Progenitor cell of endocrine pancreas (in vitro differentiated cells): ENCODE measurements at regions not wholly inside any gene's neighbourhood (a gene's known extent, or its start where the extent isn't known, plus 50 kb on each side); places are given as distances from the start of the nearest gene placed in this dataset.
"Not testable (repeated sequence)": the region's sequence is repeated elsewhere in the genome, so short reads cannot be mapped to it uniquely, and the experiment has no call there.

ENCODE experiments used
- DNase-seq: peaks from one replicate; pipeline ENCODE4 v3.0.0; 2021; ENCODE audit warnings: low spot score; ENCODE audit not compliant: unreplicated experiment
- H3K27ac Mint-ChIP-seq: 2 replicates; pipeline ENCODE4 v1.8.0; 2021; ENCODE audit warnings: mild to moderate bottlenecking, moderate library complexity, mixed read lengths
- H3K27me3 Mint-ChIP-seq: 2 replicates; pipeline ENCODE4 v1.8.0; 2021; ENCODE audit warnings: mixed read lengths
- H3K36me3 Mint-ChIP-seq: 2 replicates; pipeline ENCODE4 v1.8.0; 2022; ENCODE audit warnings: mixed read lengths; ENCODE audit not compliant: insufficient read depth
- H3K4me1 Mint-ChIP-seq: 2 replicates; pipeline ENCODE4 v1.8.0; 2021; ENCODE audit warnings: low read depth, mixed read lengths
- H3K4me3 Mint-ChIP-seq: 2 replicates; pipeline ENCODE4 v1.8.0; 2021; ENCODE audit warnings: low read depth, mild to moderate bottlenecking, moderate library complexity, mixed read lengths
- H3K9me3 Mint-ChIP-seq: 2 replicates; pipeline ENCODE4 v1.8.0; 2021; ENCODE audit warnings: low read depth, mixed read lengths
- CTCF ChIP-seq: fragments of 200-600 bp; sonication (generic); IDR thresholded peaks from one replicate; pipeline ENCODE4 v1.5.0; 2021; ENCODE audit warnings: antibody characterized with exemption, mild to moderate bottlenecking; ENCODE audit not compliant: unreplicated experiment

GRCh38 chr17:77037943-77038342 lies 102.8 kb upstream of the SEC14L1 start:
- no peak for DNase-seq
- no peak for TF ChIP-seq CTCF

GRCh38 chr17:77038884-77039555 lies 101.7 kb upstream of the SEC14L1 start:
- Mint-ChIP-seq H3K9me3 (no peaks in the 10 kb centered on the region), H3K36me3 (no peaks in the 10 kb centered on the region), H3K4me1 (peaks cover 16% of the 10 kb centered on the region), H3K27me3 (peaks cover 12% of the 10 kb centered on the region), H3K27ac (no peak overlapping the region), H3K4me3 (no peak overlapping the region)
- DNase-seq, result no peak
- TF ChIP-seq CTCF, result no peak

More at GRCh38 chr17:77037943-77038342, 102.8 kb upstream of the SEC14L1 start:
- Mint-ChIP-seq H3K27ac (no peak overlapping the region), H3K4me1 (peaks cover 16% of the 10 kb centered on the region), H3K4me3 (no peak overlapping the region), H3K36me3 (no peaks in the 10 kb centered on the region), H3K27me3 (peaks cover 17% of the 10 kb centered on the region), H3K9me3 (no peaks in the 10 kb centered on the region)

- no peak for TF ChIP-seq CTCF
- DNase-seq, result no peak
- peak overlapping the region; percentile 51 for H3K27ac Mint-ChIP-seq
- H3K4me3 Mint-ChIP-seq, result no peak overlapping the region
- H3K9me3 Mint-ChIP-seq, result no peaks in the 10 kb centered on the region
- peaks cover 5% of the 10 kb centered on the region for H3K4me1 Mint-ChIP-seq
- H3K36me3 Mint-ChIP-seq, result no peaks in the 10 kb centered on the region
- peaks cover 8% of the 10 kb centered on the region for H3K27me3 Mint-ChIP-seq
These were observed 98.1 kb upstream of the SEC14L1 start for GRCh38 chr17:77042476-77043231.

- H3K27ac Mint-ChIP-seq, result no peak overlapping the region
- DNase-seq, result no peak
- no peak for TF ChIP-seq CTCF
- no peak overlapping the region for H3K4me3 Mint-ChIP-seq
- peaks cover 9% of the 10 kb centered on the region for H3K27me3 Mint-ChIP-seq
- H3K36me3 Mint-ChIP-seq, result no peaks in the 10 kb centered on the region
- H3K4me1 Mint-ChIP-seq, result peaks cover 5% of the 10 kb centered on the region
- H3K9me3 Mint-ChIP-seq, result no peaks in the 10 kb centered on the region
These were observed 95.2 kb upstream of the SEC14L1 start for GRCh38 chr17:77045441-77046041.

GRCh38 chr17:77049440-77049839 lies 91.3 kb upstream of the SEC14L1 start:
- Mint-ChIP-seq H3K9me3 (no peaks in the 10 kb centered on the region), H3K4me3 (no peak overlapping the region), H3K27ac (no peak overlapping the region), H3K4me1 (peaks cover 2% of the 10 kb centered on the region), H3K27me3 (peaks cover 20% of the 10 kb centered on the region), H3K36me3 (no peaks in the 10 kb centered on the region)
- TF ChIP-seq CTCF, result no peak
- DNase-seq, result no peak

GRCh38 chr17:77050901-77051300 lies 89.9 kb upstream of the SEC14L1 start:
- H3K27ac Mint-ChIP-seq, H3K9me3 Mint-ChIP-seq, H3K4me1 Mint-ChIP-seq, H3K36me3 Mint-ChIP-seq, H3K4me3 Mint-ChIP-seq, DNase-seq: not testable (repeated sequence)
- H3K27me3 Mint-ChIP-seq, result peaks cover 29% of the 10 kb centered on the region
